HG03439 (cell line): ENCODE measurements at regions not wholly inside any gene's neighbourhood (a gene's known extent, or its start where the extent isn't known, plus 50 kb on each side); places are given as distances from the start of the nearest gene placed in this dataset.

ENCODE experiments used
- ATAC-seq: cut with Tn5 transposase; IDR thresholded peaks from one replicate; pipeline ENCODE4 v1.9.1; 2021; ENCODE audit warnings: mild to moderate bottlenecking, moderate library complexity; ENCODE audit not compliant: unreplicated experiment

DNA sequence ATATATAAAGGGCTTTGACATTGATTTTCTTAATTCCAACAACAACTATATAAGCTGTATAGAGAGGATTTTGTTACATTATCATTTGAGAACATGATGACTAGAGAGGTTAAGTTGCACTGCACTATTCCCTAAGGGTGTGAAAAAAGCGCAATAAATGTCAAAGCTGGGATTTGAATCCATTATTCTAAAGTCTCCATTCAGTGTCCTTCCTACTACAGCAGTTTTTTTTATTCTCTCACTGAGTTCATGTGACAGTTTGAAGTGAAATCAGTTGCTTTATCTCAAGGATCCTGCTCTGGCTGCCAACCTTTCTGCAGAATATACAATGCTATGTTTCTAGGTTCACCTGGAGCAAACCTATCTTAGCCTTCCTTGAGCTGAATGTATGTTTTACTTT is 177.5 kb downstream of the ANKRD50 start:
- ATAC-seq = no peak

DNA sequence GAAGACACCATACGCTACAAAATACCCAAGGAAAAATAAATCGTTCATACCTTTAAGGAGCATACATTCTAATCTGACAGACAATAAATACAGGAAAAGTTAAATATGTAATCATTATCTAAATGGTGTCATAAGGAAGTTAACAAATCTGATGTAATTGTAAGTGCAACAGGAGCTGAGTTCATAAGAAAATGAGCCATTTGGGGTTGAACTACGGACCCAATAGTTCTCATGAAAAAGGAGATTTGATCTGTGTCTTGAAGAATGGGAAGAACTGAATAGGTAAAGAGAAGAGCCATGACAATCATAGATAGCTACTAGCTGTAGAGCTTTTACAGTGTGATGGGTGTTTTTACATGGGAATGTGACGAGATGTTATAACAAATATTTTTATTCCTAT is 175.6 kb downstream of the ANKRD50 start:
- no peak for ATAC-seq

DNA sequence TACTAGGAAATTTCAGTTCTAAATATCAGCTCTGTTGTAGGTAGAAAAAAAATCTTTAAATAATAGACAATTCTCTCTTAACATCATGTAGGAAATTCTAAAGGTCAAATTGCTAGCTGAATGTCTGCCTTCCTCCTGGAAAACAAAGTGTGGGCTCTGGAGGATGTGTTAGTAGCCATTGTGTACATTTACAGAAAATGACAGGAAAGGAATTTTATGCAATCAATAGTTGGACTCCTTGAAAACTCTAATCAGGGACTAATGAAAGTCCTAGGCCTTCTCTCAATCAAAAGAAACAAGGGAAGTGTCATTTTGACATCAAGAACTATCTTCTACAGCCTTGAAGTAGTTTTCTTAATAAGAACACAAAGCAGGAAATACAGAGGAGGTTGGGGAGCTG is 174.6 kb downstream of the ANKRD50 start:
- no peak for ATAC-seq

DNA sequence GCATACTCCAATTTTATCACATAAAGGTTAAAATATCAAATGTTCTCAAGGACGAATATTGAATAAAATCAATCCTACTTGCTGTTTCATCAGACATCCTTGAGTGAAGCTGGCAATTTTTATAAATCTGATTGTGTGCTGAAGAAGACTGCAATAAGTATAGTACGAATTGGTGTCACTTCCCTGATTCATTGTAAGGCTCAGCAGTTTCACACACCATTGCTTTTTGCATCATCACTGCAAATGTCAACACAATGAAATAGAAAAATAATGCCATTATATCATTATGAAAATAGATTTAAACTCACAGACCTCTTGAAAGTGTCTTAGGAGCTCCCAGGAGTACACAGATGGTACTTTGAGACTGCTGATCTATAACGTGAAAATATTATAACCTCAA is 172.5 kb downstream of the ANKRD50 start:
- no peak for ATAC-seq

DNA sequence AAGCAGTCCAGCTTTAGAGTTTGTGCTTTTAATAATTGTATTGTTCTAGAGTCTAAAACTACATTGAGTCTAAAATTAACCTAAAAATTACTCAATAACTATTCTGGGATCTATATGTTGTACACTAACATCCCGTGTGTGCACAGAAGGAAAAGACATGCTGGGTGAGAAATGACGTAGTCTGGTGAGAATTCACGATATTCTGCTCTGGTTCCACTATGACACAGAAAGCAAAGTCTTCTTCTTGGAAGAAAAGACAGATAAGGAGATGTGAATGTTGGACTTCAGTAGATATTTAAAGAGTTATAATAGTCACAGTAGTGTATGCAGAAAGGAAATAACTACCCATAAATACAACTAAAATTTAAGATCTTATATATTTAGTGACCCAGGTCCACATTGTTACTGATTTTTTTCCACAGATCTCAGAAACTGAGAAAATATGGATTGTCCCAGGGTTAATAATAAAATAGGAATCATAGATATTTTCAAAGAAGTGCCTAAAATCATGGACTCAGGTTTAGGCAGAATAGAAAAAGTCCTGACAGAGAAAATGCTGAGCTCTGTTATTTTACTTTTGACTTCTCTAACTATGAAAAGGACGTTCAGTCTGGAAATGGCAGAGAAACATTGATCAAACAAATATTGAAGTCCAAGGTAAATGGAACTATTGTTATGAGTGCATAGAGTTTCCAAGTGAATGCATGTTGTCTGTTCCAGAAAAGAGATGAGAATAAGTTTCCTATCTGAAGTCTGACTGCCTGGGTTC is 170.7 kb downstream of the ANKRD50 start:
- no peak for ATAC-seq

DNA sequence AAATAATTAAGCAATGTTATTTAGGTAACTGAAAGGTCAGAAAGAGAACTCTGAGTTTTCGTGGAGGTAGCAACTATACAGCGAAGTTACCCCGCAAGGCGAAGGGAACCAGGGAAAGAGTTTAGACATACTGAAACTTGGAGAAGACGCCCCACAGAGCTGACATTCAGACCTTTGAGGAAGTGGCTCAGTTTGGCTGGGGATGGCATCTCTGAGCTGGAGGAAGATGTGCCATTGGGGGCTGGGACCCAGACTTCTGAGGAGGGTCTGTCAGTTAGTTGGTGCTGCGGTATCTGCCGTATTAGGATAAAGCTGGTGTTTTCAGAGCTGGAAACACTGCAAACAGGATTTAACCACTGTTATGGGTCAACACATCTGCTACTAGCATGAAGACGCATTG is 156.6 kb downstream of the ANKRD50 start:
- no peak for ATAC-seq

DNA sequence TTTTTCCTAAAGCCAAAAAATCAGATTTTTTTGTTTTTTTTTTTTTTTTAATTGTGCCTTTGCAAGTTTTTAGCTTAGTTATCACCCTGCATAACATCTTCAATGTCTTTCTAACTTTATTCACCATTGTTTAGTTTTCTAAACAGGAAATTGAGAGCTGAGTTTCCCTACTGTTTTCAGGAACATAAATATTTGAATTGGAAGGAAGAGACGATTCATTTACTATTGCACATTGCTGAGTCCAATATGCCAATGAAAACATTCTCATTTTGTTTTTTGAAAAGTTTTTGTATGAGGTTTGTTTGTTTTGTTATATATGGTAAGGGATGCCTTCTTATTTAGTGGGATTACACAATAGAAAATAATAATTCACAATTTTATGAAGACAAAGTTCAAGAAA is 148.4 kb downstream of the ANKRD50 start:
- ATAC-seq = no peak

DNA sequence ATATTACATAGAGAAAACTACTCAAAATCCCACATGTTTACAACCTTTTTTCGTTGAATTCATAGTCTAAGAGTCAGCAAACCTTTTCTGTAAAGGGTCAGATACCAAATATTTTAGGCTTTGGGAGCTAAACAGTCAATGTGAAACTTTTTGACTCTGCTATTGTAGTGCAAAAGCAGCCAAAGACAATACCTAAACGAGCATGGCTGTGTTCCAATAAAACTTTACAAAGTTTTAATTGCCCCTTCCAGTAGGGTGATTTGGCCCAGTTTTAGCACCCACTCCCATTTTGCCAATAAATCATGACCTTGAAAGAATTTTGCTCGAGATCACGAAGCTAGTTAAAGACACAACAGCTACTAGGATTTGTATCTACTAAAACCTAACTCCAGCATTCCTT is 147.2 kb downstream of the ANKRD50 start:
- ATAC-seq = no peak

DNA sequence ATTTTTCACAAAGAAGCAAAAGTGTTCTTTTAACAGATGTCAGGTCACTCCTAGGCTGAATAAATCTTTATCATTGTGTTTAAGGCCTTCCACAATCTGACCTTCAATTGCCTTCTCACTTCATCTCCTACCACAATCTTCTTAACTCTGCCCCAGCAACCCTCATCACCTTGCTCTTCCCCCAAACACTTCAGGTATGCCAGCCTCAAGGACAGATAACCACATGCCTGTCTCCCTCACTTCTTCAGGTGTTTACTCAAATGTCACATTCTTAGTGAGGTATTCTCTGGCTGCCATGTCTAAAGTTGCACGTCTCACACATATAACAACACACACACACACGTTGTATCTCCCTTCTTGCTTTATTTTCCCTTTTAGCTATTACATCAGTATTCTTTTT is 146.5 kb downstream of the ANKRD50 start:
- ATAC-seq = no peak

DNA sequence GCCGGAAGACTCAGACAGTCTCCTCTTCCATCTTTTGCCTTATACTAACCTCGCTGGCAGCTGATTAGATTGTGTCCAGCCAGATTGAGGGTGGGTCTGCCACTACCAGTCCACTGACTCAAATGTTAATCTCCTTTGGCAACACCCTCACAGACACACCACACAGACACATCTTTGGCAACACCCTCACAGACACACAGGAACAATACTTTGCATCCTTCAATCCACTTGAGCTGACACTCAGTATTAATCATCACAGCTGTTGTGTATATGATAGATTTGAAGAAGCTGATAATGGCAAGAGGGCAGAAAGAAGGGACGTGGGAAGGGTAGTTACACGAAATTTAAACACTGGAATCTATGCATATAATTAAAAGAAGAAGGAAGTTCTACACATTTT is 139.5 kb downstream of the ANKRD50 start:
- ATAC-seq = no peak

DNA sequence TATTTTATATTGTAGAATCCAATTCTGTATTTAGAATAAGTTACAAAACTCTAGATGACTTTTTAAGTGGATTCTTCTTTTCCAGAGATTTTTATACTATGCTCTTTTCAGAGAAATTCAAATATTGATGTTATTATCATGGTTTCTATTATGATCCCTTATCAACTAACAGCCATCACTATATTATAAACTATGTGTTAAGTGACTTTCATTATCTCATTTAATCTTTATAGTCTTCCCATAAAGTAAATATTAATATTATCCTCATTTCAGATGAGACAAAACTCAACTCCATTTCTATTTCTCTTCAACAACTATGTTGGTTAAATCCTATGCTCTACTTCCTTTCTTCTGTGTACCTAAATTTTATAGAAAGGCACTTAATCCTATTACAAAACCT is 132.6 kb downstream of the ANKRD50 start:
- ATAC-seq = no peak

DNA sequence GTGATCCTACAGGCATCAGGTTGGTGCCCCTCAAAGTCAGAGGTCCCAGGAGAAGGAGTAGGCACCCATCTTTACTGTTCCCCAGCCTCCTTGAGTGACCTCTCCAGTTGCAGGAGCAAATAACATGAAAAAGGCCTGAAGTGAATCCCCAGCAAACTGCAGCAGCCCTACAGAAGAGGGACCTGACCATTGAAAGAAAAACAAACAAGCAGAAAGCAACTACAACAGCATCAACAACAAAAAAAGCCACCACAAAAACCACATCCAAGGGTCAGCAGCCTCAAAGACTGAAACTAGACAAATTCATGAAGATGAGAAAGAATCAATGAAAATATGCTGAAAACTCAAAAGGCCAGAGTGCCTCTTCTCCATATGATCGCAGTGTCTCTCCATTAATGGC is 128.7 kb downstream of the ANKRD50 start:
- ATAC-seq = no peak

DNA sequence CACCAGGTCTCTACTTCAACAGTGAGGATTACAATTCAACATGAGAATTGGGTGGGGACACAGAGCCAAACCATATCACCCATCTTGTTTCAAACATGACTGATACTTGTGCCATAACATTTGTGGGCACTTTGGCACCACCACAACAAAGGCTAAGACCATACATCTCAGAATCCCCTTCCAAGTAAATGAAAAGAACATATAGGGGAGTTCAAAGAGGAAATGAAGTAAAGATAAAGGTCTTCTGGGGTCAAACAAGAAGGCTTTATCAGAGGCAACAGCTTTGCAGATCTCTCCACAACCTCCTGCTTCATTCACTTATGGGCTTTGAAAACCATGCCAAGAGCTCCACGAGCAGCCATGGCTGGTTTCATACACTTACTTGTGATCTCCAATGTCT is 122.7 kb downstream of the ANKRD50 start:
- ATAC-seq = no peak

DNA sequence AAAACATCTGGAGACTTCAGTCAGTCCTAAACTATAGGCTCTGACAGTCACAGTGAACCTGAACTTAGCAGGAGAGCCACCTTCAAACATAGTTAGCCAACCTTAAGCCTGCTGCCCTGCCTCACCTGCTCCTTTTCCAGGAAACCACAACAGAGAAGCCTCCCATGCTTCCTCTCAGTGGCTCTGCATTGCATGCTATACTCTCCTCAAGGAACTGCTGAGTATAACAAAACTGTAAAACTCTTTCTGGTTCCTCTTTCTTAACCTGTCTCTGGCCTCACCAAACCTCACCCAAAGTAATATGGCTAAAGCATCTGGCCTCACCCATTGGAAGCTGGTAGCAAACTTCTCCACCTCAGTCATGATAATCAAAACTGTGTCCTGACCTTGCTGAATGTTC is 122.1 kb downstream of the ANKRD50 start:
- ATAC-seq = no peak

DNA sequence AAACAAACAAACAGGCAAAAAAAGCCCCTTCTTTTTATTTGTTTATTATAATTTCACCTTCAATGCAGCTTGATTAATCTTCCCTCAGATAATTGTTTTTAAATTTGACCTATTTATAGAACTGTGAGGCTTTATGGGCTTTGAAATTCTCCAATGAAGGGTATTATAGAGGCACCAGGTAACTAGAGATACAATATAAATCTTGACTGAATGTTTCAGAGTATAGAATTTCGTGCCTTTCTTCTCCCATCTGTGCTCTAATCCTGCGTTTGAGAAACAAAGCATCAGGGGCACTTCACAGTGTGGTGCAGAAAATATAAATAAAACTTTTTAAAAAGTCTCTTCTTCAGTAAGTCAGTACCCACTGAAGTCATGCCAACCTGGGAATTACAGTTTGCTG is 120.9 kb downstream of the ANKRD50 start:
- no peak for ATAC-seq

DNA sequence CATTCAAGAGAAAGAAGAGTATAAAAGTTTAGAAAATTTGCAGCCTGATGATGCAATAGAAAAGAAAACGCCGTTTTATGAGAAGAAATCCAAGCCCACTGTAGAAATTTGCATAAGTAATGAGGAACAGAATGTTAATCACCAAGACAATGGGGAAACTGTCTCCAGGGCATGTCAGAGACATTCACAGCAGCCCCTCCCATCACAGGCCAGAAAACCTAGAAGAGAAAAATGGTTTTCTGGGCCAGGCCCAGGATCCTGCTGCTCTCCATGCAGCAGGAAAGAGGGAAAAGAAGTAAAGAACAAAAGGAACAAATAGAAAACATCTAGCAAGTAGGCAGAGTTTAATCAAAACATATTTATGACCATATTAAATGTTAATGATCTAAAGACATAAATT is 119.0 kb downstream of the ANKRD50 start:
- no peak for ATAC-seq

DNA sequence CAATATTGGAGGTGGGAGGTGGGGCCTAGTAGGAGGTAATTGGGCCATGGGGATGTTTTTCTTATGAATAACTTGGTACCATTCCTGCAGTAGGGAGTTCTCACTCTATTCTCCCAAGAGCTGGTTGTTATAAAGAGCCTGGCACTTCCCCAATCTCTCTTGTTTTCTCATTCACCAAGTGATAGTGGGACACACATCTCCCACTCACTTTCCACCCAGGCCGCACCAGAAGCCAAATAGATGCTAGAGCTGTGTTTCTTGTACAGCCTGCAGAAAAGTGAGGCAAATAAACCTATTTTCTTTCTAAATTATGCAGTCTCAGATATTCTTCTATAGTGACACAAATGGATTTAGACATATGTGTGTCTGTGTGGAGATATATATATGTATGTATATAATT is 117.6 kb downstream of the ANKRD50 start:
- ATAC-seq = no peak

DNA sequence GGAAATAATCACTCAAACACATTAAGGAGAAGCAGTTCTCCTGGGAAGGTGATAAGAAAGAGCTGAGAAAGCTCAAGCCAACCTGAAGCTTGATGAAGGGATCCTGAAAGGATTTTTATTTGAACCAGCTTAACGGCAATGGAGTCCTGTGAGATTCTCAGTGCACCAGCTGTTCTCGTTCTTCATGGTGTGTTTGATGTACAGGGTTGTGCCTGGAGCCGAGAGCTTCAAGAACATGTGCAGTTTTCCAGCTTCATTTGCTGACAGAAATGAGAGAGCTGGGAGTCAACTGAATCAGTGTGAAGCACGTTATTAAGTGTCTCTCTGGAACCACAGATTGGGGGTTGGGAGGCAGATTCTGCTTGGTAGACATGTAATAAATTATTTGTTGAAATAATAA is 115.7 kb downstream of the ANKRD50 start:
- ATAC-seq = no peak

DNA sequence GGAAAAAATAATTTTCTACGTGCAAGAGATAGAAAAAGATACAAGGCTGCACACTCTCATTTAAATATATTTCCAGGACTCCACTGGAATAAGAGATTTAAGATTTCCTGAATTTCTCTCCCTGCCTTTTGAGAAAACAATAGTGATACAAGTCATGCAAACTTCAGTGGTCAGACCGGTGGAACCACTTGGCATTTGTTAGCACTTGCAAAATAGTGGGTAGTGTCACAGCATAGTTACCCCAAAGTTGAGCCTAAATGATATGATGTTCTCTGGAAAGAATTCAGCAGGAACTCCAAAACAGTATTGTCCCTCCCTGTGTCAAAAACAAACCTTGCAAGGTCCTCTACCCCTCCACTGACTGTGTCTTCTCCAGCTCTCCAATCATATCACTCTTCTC is 102.3 kb downstream of the ANKRD50 start:
- ATAC-seq = no peak
